AG04450 (cell line): ENCODE measurements at regions not wholly inside any gene's neighbourhood (a gene's known extent, or its start where the extent isn't known, plus 50 kb on each side); places are given as distances from the start of the nearest gene placed in this dataset.

Source experiments
- CTCF ChIA-PET: fragments of 300-600, 350-600 bp; formaldehyde crosslinking; extraction: SDS; loops from one replicate; lab custom pipeline; 2022; ENCODE audit warnings: antibody characterized with exemption, inconsistent platforms; lab: Charles Lee
- POLR2A ChIA-PET: fragments of 350-600 bp; formaldehyde crosslinking; extraction: SDS; loops from one replicate; lab custom pipeline; 2021; ENCODE audit warnings: antibody characterized with exemption, inconsistent platforms; lab: Yijun Ruan, JAX
- DNase-seq: peaks from one replicate; pipeline ENCODE4 v3.0.0-alpha.2; 2011; ENCODE audit warnings: low read depth, low spot score
- H3K27ac ChIP-seq: one replicate; pipeline ENCODE4 v1.5.1; 2012; ENCODE audit warnings: low read depth, low read length, control low read depth
- H3K27me3 ChIP-seq: one replicate; pipeline ENCODE4 v1.6.0; 2012; ENCODE audit warnings: low read length; ENCODE audit not compliant: control insufficient read depth, insufficient read depth
- H3K4me3 ChIP-seq: 2 replicates; pipeline ENCODE4 v1.5.1; 2011; ENCODE audit warnings: mild to moderate bottlenecking, low read depth, low read length, control low read depth
- H3K9me3 ChIP-seq: 2 replicates; pipeline ENCODE4 v1.5.1; 2012; ENCODE audit warnings: low read length; ENCODE audit not compliant: control insufficient read depth, insufficient read depth
- CTCF ChIP-seq: IDR thresholded peaks from 2 replicates; pipeline ENCODE4 v1.5.1; 2011; ENCODE audit warnings: low read depth, low read length, control low read depth, inconsistent platforms

DNA sequence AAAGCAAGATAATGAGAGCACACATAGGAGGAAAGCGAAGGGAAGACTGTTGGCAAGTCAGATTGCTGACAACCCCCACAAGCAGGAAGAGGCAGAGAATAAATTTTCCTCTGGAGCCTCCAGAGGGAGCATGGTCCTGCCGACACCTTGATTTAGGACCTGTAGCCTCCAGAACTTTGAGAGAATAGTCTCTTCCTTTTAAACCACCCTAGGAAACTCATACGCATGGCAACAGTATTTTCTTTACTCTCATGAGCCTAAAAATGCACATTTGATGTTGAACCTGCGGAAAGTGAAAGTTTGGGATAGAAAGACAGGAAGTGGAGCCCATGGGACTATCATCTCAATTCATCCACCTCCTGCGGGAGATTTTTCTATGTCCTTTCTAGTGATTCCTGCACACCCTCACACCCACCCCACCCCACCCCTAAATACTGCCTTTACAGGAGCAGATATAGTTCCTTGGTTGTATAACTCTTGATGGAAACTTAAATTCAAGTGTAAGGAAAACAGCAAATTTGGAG is 116.7 kb upstream of the LPP start:
- no peak overlapping the region for H3K27ac ChIP-seq
- no peaks in the 10 kb centered on the region for H3K27me3 ChIP-seq
- no peaks in the 10 kb centered on the region for H3K9me3 ChIP-seq
- H3K4me3 ChIP-seq: no peak overlapping the region
- CTCF ChIA-PET: no interaction called here
- peak; percentile 54 for TF ChIP-seq CTCF
- POLR2A ChIA-PET: no interaction called here
- no peak for DNase-seq

- ChIA-PET POLR2A (interaction anchor here (0.6 kb wide), 1 partner anchor 209 kb away, joined by 3 read pairs; no protein-coding TSS in a partner anchor), CTCF (no interaction called here)
- Histone ChIP-seq H3K27ac (no peak overlapping the region), H3K9me3 (no peaks in the 10 kb centered on the region), H3K27me3 (no peaks in the 10 kb centered on the region), H3K4me3 (no peak overlapping the region)
- TF ChIP-seq CTCF: no peak
- DNase-seq: no peak
Measured at GRCh38 chr3:188037965-188038581, 115.9 kb upstream of the LPP start.

DNA sequence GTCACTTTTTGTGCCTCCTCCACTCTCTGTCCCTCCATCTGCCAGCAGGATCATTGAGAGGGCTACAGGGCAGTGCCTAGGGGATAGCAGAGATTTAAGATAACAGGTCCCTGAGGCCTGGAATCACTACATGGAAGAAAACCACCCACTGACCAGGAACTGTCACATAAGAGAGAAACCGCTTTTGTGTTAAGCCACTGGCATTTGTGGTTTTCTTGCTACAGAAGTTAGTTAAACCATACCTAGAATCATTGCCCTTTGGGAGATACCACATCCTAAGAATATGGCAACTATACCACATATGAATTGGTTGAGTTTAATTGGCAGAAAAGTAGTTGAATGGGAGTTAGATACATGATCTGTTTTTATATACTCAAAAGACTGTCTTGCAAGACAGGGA is 112.8 kb upstream of the LPP start:
- ChIA-PET CTCF (no interaction called here), POLR2A (no interaction called here)
- TF ChIP-seq CTCF: no peak

GRCh38 chr3:188041895-188042294 is 112.1 kb upstream of the LPP start:
- Histone ChIP-seq H3K27me3 (no peaks in the 10 kb centered on the region), H3K9me3 (no peaks in the 10 kb centered on the region), H3K4me3 (no peak overlapping the region), H3K27ac (no peak overlapping the region)
- DNase-seq: no peak
- ChIA-PET CTCF (no interaction called here), POLR2A (no interaction called here)
- TF ChIP-seq CTCF: no peak

More for the DNA sequence above, 112.8 kb upstream of the LPP start:
- Histone ChIP-seq H3K4me3 (no peak overlapping the region), H3K27ac (no peak overlapping the region), H3K27me3 (no peaks in the 10 kb centered on the region), H3K9me3 (no peaks in the 10 kb centered on the region)
- no peak for DNase-seq

- Histone ChIP-seq H3K27ac (no peak overlapping the region), H3K4me3 (no peak overlapping the region), H3K9me3 (no peaks in the 10 kb centered on the region), H3K27me3 (no peaks in the 10 kb centered on the region)
- ChIA-PET POLR2A (no interaction called here), CTCF (no interaction called here)
- no peak for TF ChIP-seq CTCF
- no peak for DNase-seq
Measured at GRCh38 chr3:188042466-188042865, 111.5 kb upstream of the LPP start.
